ENCODE measurements at regions not wholly inside any gene's neighbourhood (a gene's known extent, or its start where the extent isn't known, plus 50 kb on each side); places are given as distances from the start of the nearest gene placed in this dataset.

- TF ChIP-seq EZH2 (IDR thresholded peaks at IDR 0.05; ENCODE audit: borderline replicate concordance, low read length) (no peak), CTCF (conservative IDR thresholded peaks at IDR 0.05 in 1 of 2, IDR thresholded peaks at IDR 0.05 in 1 of 2; ENCODE audit: extremely low read depth in 1 of 2, insufficient read depth in 1 of 2, low read depth in 1 of 2, low read length in 2 of 2) (no peak)
Observed at GRCh38 chr15:59818336-59818735, 129.2 kb upstream of the BNIP2 start.

Measured in mammary epithelial cell (primary cell).